Chondrocyte (in vitro differentiated cells): ENCODE measurements at regions not wholly inside any gene's neighbourhood (a gene's known extent, or its start where the extent isn't known, plus 50 kb on each side); places are given as distances from the start of the nearest gene placed in this dataset.

Source experiments
- DNase-seq: peaks from one replicate; pipeline ENCODE4 v3.0.0; 2021; ENCODE audit warnings: mixed read lengths, low spot score
- H3K27ac Mint-ChIP-seq: one replicate; pipeline ENCODE4 v1.8.0; 2021; ENCODE audit warnings: mild to moderate bottlenecking, moderate library complexity, mixed read lengths; ENCODE audit not compliant: unreplicated experiment
- H3K27me3 Mint-ChIP-seq: 2 replicates; pipeline ENCODE4 v1.8.0; 2021; ENCODE audit warnings: low read depth, mixed read lengths
- H3K36me3 Mint-ChIP-seq: 2 replicates; pipeline ENCODE4 v1.8.0; 2021; ENCODE audit warnings: low read depth, mixed read lengths
- H3K4me1 Mint-ChIP-seq: 2 replicates; pipeline ENCODE4 v1.8.0; 2021; ENCODE audit warnings: low read depth, mild to moderate bottlenecking, mixed read lengths
- H3K4me3 Mint-ChIP-seq: one replicate; pipeline ENCODE4 v1.8.0; 2021; ENCODE audit warnings: mild to moderate bottlenecking, moderate library complexity, mixed read lengths; ENCODE audit not compliant: unreplicated experiment
- H3K9me3 Mint-ChIP-seq: 2 replicates; pipeline ENCODE4 v1.8.0; 2021; ENCODE audit warnings: low read depth, mixed read lengths
- CTCF ChIP-seq: fragments of 200-600 bp; sonication (generic); IDR thresholded peaks from 2 replicates; pipeline ENCODE4 v1.5.0; 2021; ENCODE audit warnings: antibody characterized with exemption, mild to moderate bottlenecking, moderate library complexity

- Mint-ChIP-seq H3K36me3 (no peaks in the 10 kb centered on the region), H3K4me3 (no peak overlapping the region), H3K4me1 (no peaks in the 10 kb centered on the region), H3K9me3 (no peaks in the 10 kb centered on the region), H3K27me3 (no peaks in the 10 kb centered on the region), H3K27ac (no peak overlapping the region)
- no peak for DNase-seq
- no peak for TF ChIP-seq CTCF
These were observed 192.4 kb upstream of the API5 start for GRCh38 chr11:43119275-43119970.

GRCh38 chr11:43122546-43122945, 189.2 kb upstream of the API5 start:
- H3K4me1 Mint-ChIP-seq = no peaks in the 10 kb centered on the region
- TF ChIP-seq CTCF = no peak
- H3K9me3 Mint-ChIP-seq = no peaks in the 10 kb centered on the region

GRCh38 chr11:43123443-43123842, 188.4 kb upstream of the API5 start:
- Mint-ChIP-seq H3K9me3 (no peaks in the 10 kb centered on the region), H3K4me1 (no peaks in the 10 kb centered on the region), H3K27me3 (no peaks in the 10 kb centered on the region), H3K4me3 (no peak overlapping the region), H3K27ac (no peak overlapping the region), H3K36me3 (no peaks in the 10 kb centered on the region)
- DNase-seq = no peak
- TF ChIP-seq CTCF = no peak

More at GRCh38 chr11:43122546-43122945, 189.2 kb upstream of the API5 start:
- no peak overlapping the region for H3K4me3 Mint-ChIP-seq
- no peaks in the 10 kb centered on the region for H3K36me3 Mint-ChIP-seq
- H3K27ac Mint-ChIP-seq = no peak overlapping the region
- no peaks in the 10 kb centered on the region for H3K27me3 Mint-ChIP-seq
- DNase-seq = no peak

GRCh38 chr11:43124272-43124935, 187.4 kb upstream of the API5 start:
- Mint-ChIP-seq H3K36me3 (no peaks in the 10 kb centered on the region), H3K27me3 (no peaks in the 10 kb centered on the region), H3K4me3 (no peak overlapping the region), H3K4me1 (no peaks in the 10 kb centered on the region), H3K27ac (no peak overlapping the region), H3K9me3 (no peaks in the 10 kb centered on the region)
- DNase-seq = no peak
- no peak for TF ChIP-seq CTCF

GRCh38 chr11:43129329-43129728, 182.5 kb upstream of the API5 start:
- Mint-ChIP-seq H3K36me3 (no peaks in the 10 kb centered on the region), H3K9me3 (peaks cover 4% of the 10 kb centered on the region), H3K4me1 (no peaks in the 10 kb centered on the region), H3K27ac (no peak overlapping the region), H3K4me3 (no peak overlapping the region), H3K27me3 (no peaks in the 10 kb centered on the region)
- DNase-seq = no peak
- TF ChIP-seq CTCF = no peak
